Smooth muscle cell of the brain vasculature (primary cell): ENCODE measurements at regions not wholly inside any gene's neighbourhood (a gene's known extent, or its start where the extent isn't known, plus 50 kb on each side); places are given as distances from the start of the nearest gene placed in this dataset.

Experiments used
- DNase-seq: peaks from one replicate; pipeline ENCODE4 v3.0.0-alpha.2; 2012; ENCODE audit warnings: low read depth, low spot score

GRCh38 chr11:131297441-131297840 lies 73.0 kb upstream of the NTM start:
- DNase-seq, result no peak

- DNase-seq, result no peak
These were observed 70.6 kb upstream of the NTM start for GRCh38 chr11:131299598-131300438.

- no peak for DNase-seq
These were observed 70.0 kb upstream of the NTM start for GRCh38 chr11:131300439-131300717.

- no peak for DNase-seq
These were observed 69.1 kb upstream of the NTM start for GRCh38 chr11:131301306-131301705.

GRCh38 chr11:131302836-131303235 lies 67.6 kb upstream of the NTM start:
- DNase-seq, result no peak

- no peak for DNase-seq
These were observed 66.8 kb upstream of the NTM start for GRCh38 chr11:131303611-131304119.

GRCh38 chr11:131305005-131305404 lies 65.4 kb upstream of the NTM start:
- DNase-seq, result no peak

- no peak for DNase-seq
These were observed 62.9 kb upstream of the NTM start for GRCh38 chr11:131307506-131307905.

- no peak for DNase-seq
These were observed 60.6 kb upstream of the NTM start for GRCh38 chr11:131309776-131310175.

- DNase-seq, result no peak
These were observed 58.5 kb upstream of the NTM start for GRCh38 chr11:131311776-131312514.
